HG02759 (cell line): ENCODE measurements at regions not wholly inside any gene's neighbourhood (a gene's known extent, or its start where the extent isn't known, plus 50 kb on each side); places are given as distances from the start of the nearest gene placed in this dataset.

ENCODE experiments used
- ATAC-seq: cut with Tn5 transposase; IDR thresholded peaks from one replicate; pipeline ENCODE4 v1.9.1; 2021; ENCODE audit warnings: mild to moderate bottlenecking, moderate library complexity; ENCODE audit not compliant: unreplicated experiment

DNA sequence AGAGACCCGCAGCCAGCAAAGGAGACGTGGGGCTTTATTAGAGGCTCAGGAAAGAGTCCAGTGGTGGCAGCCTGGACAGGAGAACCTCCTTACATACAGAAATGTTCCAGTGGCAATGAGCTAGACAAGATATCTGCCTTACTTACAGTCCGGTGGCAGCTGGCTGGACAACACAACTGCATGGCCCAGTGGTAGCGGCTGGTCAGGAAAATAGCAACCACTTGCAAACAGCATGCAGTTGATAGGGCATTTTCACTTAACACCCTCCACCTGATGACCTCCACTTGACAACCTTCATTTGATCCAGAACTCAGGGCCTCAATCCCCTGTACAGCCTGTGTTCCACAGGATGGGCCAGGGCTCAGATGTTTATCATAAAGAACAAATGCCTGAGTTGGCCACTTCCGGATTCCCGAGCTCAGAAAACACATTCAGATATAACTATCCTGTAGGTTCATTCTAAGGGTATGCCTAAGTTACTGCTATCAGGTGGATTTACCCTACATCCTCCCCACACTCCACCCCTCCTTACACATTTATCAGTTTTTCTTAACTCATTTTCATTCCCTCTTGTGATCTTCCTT, 63.3 kb upstream of the ITPRID2 start:
- ATAC-seq, result no peak

DNA sequence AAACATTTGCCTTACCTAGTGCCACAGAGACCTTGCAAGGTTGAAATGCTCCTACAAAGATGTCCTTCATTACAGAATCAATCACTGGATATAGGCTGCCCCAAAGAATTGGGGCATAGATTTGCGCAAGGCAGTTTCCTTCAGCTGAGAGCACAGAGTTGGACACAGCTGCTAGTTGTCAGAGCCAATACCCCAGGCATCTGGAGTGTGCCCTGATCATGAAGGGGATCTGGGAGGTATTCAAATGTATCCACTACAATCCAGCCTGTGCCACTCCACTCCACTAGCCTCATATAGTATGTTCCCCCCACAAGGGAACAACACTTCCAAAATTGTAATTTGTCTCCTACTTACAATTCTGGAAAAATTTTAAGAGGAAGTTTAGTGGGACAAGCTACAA, 62.3 kb upstream of the ITPRID2 start:
- no peak for ATAC-seq

DNA sequence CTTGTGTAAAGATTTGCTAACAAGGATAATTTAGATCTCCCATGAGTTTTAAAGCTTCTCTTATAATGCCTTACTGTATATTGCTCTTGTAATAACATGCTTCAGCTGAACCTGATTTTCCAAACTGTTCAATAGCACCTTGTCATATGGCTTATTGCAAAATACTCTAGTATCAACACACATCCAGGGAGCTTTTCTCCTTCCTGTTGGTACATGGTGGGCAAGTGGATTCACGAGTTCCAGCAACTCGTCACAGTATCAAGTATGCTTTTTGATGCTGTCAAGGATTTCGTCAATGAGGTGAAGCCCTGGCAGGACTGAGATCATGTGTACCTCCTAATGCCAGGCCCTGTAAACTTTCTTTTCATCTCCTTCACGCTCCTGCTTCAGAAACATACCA, 59.5 kb upstream of the ITPRID2 start:
- no peak for ATAC-seq

DNA sequence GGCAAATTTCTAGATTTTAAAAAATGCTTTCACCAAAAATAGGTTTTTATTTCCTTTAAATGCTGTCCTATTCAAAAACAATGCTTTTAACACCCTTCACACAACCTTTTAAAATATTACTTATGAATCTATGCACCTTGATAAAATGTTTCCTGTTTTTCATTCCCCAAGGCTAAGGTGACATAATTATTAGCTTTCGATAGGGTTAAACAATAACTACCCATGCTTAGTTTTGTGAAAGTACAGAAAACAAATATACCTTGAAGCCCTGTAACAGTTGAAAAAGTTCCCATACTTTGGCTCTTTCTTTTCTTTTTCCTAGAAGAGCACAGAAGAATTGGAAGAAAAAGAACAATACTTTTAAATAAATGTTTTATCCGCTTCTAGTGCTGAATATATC, 54.9 kb upstream of the ITPRID2 start:
- no peak for ATAC-seq

DNA sequence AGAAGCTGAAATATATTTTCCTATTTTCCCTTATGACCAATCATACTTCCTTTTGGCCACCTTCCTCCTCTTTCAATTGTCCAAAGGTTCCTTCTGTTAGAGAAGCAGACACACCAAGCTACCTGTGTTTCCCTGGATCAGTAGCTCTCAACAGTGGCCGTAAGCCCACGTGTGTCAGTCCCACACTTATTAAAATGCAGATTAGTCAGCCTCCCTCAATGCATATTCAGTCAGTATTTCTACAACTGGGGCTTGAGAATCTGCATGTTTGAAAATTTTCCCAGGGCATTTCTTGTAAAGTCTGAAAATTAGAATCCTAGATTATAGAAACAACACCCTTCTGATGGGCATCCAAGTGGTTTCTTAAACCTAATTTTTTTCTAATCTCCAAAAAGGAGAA, 54.0 kb upstream of the ITPRID2 start:
- ATAC-seq, result no peak

DNA sequence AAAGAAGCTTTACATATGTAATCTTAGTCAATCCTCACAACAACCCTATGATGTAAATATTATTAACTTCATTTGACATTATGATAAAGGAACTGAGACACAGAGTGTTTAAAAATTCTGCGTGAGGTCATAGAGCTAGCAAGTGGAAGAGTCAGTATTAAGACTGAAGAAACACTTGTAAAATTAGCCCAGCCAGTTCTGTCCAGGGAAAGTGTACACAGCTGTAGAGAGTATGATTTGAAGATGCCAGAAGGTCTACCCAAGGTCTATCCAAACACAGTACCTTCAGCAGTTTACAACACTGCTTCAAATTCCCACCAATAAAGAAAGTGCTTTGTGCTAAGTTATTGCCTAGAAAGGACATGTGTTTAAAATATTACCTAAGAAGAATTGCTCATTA, 51.7 kb upstream of the ITPRID2 start:
- no peak for ATAC-seq

DNA sequence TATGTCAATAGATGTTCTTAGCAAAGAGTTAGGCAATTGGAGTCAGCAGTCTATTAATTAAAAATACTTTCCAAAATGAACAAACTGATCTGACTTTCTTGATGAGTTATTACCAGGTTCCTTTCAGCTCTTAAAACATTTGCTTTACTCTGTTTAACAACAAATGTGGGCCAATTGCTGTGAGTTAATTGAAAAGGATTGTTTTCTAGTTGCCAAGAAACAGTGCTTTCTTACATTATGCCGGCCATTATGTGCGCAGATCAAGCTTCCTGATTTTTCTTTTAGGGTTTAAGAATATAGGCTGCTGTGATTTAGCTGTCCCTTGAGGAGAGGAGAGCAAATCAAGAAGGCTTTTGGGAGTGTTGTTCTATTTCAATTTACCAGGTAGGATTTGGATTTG, 50.5 kb upstream of the ITPRID2 start:
- ATAC-seq, result no peak
